PC-9 (cell line): ENCODE measurements at regions not wholly inside any gene's neighbourhood (a gene's known extent, or its start where the extent isn't known, plus 50 kb on each side); places are given as distances from the start of the nearest gene placed in this dataset.

Source experiments
- EZH2 ChIP-seq: fragments of 200-600 bp; sonication (generic); IDR thresholded peaks from 2 replicates; pipeline ENCODE4 v1.8.0; 2017; ENCODE audit warnings: antibody characterized with exemption, low read depth
- TF ChIP-seq, protein P1 (sequence below): fragments of 200-600 bp; sonication (generic); conservative IDR thresholded peaks from 2 replicates; pipeline ENCODE4 v1.6.1; 2017; ENCODE audit warnings: mixed run types, antibody characterized with exemption, mild to moderate bottlenecking, moderate library complexity

DNA sequence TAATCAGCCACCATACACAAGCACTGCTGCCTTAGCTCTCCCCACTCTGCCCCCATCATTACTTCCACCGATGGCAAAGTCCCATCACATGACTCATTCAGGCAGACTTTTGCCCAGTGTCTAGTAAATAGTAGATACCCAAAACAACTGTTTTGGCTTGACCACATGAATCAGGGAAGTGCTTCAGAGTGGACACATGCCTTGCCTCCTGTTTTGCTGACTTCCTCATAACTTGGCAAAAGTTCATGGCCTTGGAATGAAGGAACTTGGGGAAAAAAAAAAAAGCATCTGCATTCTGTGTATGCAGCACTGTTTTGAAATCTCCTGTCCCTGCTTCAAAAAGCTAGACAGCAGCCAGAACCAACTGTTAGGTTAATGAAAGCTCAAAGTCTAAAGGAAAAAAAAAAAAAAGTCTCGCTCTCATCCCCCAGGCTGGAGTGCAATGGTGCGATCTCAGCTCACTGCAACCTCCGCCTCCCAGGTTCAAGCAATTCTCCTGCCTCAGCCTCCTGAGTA, 335.3 kb downstream of the FAM181B start:
- TF ChIP-seq EZH2: no peak
- TF ChIP-seq, protein P1, sequence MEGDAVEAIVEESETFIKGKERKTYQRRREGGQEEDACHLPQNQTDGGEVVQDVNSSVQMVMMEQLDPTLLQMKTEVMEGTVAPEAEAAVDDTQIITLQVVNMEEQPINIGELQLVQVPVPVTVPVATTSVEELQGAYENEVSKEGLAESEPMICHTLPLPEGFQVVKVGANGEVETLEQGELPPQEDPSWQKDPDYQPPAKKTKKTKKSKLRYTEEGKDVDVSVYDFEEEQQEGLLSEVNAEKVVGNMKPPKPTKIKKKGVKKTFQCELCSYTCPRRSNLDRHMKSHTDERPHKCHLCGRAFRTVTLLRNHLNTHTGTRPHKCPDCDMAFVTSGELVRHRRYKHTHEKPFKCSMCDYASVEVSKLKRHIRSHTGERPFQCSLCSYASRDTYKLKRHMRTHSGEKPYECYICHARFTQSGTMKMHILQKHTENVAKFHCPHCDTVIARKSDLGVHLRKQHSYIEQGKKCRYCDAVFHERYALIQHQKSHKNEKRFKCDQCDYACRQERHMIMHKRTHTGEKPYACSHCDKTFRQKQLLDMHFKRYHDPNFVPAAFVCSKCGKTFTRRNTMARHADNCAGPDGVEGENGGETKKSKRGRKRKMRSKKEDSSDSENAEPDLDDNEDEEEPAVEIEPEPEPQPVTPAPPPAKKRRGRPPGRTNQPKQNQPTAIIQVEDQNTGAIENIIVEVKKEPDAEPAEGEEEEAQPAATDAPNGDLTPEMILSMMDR: no peak
